Mesenteric fat pad (tissue), 1 donor: ENCODE measurements at regions not wholly inside any gene's neighbourhood (a gene's known extent, or its start where the extent isn't known, plus 50 kb on each side); places are given as distances from the start of the nearest gene placed in this dataset.
"Not testable (repeated sequence)": the region's sequence is repeated elsewhere in the genome, so short reads cannot be mapped to it uniquely, and the experiment has no call there.

Experiments used
- DNase-seq: peaks from one replicate; pipeline ENCODE4 v3.0.0-alpha.2; 2020; ENCODE audit warnings: low spot score
- donor health status: DM: yes; HTN: yes; CAD: no.

- DNase-seq, result no peak
Measured at GRCh38 chr21:17101696-17102095, 411.1 kb upstream of the CXADR start.

GRCh38 chr21:17105932-17106331 lies 406.9 kb upstream of the CXADR start:
- DNase-seq, result no peak

GRCh38 chr21:17114045-17114444 lies 398.8 kb upstream of the CXADR start:
- no peak for DNase-seq

GRCh38 chr21:17118638-17119384 lies 394.0 kb upstream of the CXADR start:
- DNase-seq, result no peak

DNA sequence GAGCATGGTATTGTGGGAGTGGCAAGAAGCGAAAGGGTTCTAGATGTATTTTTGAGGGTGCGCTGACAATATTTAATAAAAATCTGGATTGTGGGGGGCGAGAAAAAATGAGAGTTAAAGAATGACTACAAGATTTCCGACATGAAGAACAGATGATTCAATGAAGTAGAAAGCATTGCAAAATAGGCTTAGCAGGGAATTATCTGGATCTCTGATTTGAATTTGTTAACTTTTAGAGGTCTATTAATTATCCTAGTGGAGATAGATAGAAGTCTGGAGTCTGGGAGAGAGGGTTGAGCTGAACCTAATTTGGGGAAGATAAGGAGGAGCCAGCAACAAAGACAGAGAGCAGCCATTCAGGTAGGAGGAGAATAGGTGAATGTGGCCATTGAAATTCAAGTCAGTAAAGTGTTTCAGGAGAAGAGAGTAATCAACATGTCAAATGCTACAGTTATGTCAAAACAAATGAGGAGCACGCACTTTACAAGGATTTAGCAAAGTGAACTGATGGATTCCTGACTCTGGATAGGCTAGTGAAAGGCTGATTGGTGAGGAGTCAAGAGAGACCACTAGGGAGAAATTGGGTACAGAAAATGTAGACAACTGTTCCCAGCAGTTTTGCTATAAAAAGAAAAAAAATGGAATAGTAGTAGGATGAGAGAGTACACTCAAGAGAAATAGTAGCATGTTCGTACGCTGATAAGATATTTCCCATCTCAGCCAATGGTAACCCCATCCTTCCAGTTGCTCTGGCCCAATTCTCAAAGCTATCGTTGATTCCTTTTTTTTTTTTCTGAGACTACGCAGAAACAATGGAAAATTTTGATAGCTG lies 393.2 kb upstream of the CXADR start:
- no peak for DNase-seq

- not testable (repeated sequence) for DNase-seq
Measured at GRCh38 chr21:17127395-17127794, 385.4 kb upstream of the CXADR start.

DNA sequence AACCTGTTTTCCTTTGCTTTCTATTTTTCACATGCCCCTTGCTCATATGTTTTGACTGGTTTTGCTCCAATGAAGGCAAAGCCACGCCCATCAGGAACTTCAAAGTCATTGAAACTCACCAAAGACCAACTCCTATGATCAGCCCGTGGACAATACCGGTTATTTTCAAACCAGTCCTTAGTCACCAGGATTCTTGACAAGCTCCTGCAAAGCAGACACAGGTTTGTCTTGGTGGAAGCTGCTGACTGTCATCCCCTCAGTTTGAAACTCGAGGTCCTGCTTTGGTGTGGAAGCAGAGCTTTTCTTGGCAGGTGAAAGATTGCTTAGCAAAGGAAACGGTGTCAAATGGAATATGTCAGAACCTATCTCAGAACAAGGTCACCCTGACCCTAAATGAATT lies 384.7 kb upstream of the CXADR start:
- no peak for DNase-seq

DNA sequence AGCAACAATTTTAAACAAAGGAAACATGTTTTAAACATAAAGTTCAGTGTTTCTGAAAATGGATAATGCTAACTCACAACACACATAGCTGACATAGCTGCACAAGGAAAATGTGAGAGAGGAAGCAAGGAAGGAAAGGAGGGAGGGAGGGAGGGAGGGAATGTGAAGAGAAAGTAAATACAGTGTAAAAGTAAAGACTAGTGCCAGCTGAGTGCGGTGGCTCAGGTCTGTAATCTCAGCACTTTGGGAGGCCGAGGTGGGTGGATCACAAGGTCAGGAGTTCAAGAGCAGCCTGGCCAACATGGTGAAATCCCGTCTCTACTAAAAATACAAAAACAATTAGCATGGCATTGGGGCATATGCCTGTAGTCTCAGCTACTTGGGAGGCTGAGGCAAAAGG lies 373.7 kb upstream of the CXADR start:
- DNase-seq, result not testable (repeated sequence)

- no peak for DNase-seq
Measured at GRCh38 chr21:17139696-17140095, 373.1 kb upstream of the CXADR start.

DNA sequence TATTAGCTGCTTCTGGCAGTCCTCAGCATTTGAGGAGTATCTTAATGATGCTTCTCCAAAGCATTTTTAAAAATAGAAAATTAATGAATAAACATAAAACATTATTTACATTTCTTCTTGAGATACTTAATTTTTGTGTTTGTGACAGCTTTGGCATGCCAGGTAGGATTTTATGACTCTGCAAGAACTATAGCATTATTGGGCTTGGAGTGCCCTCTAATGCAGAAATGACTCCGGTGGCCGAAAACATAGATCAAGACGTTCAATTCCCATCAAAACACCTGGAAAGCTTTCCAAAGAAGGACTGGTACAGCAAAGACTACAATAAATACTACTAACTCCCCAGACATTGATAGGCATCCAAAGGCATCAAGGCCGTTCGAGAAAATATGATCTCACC lies 366.4 kb upstream of the CXADR start:
- DNase-seq, result no peak

DNA sequence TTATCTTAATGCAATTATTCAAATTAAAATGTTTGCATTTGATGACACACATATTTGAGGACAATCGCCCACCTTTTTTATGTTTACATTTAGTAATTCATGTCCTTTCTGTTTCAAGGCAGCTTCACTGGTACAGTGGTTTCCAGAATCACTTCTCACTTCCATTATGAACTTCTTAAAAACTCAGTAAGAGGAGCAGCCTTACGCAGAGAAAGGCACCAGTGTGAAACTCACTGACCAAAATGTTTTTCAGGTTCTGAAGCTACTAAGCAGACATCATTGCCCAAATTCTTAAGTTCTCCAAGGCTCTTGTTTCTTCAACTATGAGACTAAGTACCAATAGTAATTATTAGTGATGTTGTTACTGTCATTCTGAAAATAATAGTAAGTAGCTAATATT lies 353.1 kb upstream of the CXADR start:
- no peak for DNase-seq

- no peak for DNase-seq
Measured at GRCh38 chr21:17185674-17186073, 327.2 kb upstream of the CXADR start.

DNA sequence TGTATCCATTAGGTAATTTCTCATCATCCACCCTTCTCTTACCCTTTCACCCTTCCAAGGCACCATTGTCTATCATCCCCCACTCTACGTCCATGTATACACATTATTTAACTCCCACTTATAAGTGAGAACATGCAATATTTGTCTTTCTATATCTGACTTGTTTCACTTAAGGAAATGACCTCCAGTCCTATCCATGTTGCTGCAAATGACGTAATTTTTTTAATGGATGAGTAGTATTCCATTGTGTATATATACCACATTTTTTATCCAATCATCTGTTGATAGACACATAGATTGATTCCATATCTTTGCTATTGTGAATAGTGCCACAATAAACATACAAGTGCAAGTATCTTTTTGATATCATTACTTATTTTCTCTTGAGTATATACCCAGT lies 322.9 kb upstream of the CXADR start:
- DNase-seq, result no peak

DNA sequence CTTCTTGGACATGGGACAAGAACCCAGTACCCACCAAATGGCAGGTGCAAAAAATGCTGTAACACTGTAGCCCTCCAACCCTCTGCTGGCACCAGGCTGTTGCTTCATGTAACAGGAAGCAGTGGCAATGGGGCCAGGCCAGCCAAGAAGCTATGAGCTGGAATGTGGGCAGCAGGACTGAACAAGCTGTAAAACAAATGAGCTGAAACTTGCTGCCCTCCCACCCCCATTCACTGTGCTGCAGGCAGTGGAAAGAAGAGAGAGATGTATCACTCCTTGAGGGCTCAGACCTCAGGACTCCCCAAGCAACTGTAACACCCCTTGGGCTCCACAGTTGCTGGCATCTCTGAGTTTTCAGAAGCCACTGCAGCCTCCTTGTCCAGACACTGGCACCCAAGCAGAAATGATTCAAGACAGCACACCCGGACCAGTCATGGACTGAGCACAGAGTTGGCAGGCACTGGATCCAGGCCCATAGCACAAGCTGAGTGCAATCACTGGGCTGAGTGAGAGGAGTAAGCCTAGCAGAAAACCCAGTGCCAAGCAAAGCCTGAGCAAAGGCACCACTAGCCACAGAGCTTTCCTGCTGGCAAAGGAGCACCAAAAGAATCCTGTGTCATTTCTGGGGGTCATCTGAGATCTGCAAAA lies 321.4 kb upstream of the CXADR start:
- DNase-seq, result no peak

GRCh38 chr21:17195351-17195750 lies 317.5 kb upstream of the CXADR start:
- DNase-seq, result no peak

GRCh38 chr21:17195976-17196375 lies 316.9 kb upstream of the CXADR start:
- DNase-seq, result no peak

DNA sequence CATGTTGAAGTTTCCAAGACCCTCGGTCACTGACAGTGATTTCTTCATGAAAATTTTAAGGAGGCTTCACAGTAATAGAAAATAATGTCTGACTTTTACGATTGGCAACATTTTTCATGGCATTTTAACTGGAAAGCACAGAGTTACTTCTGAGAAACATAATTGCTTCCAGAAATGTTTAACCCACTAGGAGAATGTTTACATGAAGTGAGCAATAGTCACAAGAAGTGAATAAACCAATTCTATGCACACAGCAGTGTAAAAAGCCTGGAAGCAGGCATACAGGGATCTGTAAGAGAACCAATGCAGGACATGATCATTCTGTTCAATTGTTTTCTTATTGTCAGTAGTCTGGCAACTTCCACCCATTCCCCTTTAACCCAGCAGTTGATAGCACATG lies 316.2 kb upstream of the CXADR start:
- no peak for DNase-seq

GRCh38 chr21:17197996-17198395 lies 314.8 kb upstream of the CXADR start:
- no peak for DNase-seq

DNA sequence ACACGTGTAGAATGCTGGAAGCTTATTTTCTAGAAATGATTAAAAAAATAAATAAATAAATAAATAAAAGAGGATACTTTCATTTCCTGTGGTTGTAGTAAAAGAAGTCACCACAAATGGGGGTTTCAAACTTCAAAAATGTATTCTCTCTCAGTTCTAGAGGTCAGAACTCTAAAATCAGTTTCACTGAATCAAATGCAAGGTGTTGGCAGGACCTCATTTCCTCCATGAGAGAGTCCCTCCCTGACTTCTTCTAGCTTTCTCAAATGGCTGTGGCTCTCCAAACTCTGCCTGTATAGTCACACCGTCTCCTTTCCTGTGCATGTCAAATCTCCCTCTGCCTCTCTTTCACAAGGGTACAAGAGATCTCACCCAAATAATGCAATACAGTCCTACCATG lies 312.6 kb upstream of the CXADR start:
- no peak for DNase-seq

- no peak for DNase-seq
Measured at GRCh38 chr21:17201741-17202260, 311.0 kb upstream of the CXADR start.

DNA sequence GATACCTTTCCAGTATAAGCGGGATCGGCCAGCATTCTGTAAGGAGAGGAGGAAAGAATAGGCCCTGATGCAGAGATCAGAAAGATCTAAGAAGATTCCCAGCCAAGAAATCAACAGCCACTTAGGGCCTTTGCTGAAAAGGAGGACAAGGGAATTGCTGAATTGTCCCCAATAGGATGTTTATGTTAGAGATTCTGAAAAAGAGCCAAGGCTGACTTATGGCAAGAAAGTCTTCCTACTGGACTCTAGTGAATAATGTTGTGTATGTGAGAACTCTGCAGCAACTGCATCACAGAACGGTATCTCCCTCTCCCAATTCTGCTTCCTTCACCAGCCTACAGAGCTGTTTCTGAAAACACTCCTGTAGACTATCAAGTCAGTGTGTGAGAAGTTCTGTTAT lies 298.0 kb upstream of the CXADR start:
- DNase-seq, result no peak

- DNase-seq, result not testable (repeated sequence)
Measured at GRCh38 chr21:17219050-17219449, 293.8 kb upstream of the CXADR start.
